Erythroblast (primary cell): ENCODE measurements at regions not wholly inside any gene's neighbourhood (a gene's known extent, or its start where the extent isn't known, plus 50 kb on each side); places are given as distances from the start of the nearest gene placed in this dataset.
"Not testable (repeated sequence)": the region's sequence is repeated elsewhere in the genome, so short reads cannot be mapped to it uniquely, and the experiment has no call there.

Source experiments
- GATA1 ChIP-seq: IDR thresholded peaks from 2 replicates; pipeline ENCODE4 v1.6.1; 2011; ENCODE audit warnings: low read depth, mild to moderate bottlenecking, control low read depth, low read length, moderate library complexity
- POLR2A ChIP-seq: IDR thresholded peaks from 2 replicates; pipeline ENCODE4 v1.6.1; 2011; ENCODE audit warnings: mild to moderate bottlenecking, low read length

GRCh38 chr7:109646594-109646993, 1076.9 kb downstream of the DNAJB9 start:
- TF ChIP-seq POLR2A, GATA1: not testable (repeated sequence)
